Activated CD4-positive, alpha-beta memory T cell treated with anti-CD3 and anti-CD28 coated beads for 36 hours (primary cell): ENCODE measurements at regions not wholly inside any gene's neighbourhood (a gene's known extent, or its start where the extent isn't known, plus 50 kb on each side); places are given as distances from the start of the nearest gene placed in this dataset.

Experiments used
- CTCF ChIA-PET: fragments of 350-600 bp; sonication (Branson Sonifier 250); formaldehyde crosslinking; loops from one replicate; lab custom pipeline; 2021; ENCODE audit warnings: antibody characterized with exemption, inconsistent platforms; lab: Charles Lee
- POLR2A ChIA-PET: fragments of 350-600 bp; sonication (Branson Sonifier 250); formaldehyde crosslinking; loops from one replicate; lab custom pipeline; 2021; ENCODE audit warnings: antibody characterized with exemption; lab: Charles Lee
- DNase-seq: peaks from one replicate; pipeline ENCODE4 v3.0.0-alpha.2; 2020
- H3K27ac Mint-ChIP-seq: one replicate; pipeline ENCODE4 v1.8.0; 2021; ENCODE audit warnings: mixed read lengths
- H3K27me3 Mint-ChIP-seq: one replicate; pipeline ENCODE4 v1.8.0; 2021; ENCODE audit warnings: mixed read lengths
- H3K36me3 Mint-ChIP-seq: one replicate; pipeline ENCODE4 v1.8.0; 2021; ENCODE audit warnings: mixed read lengths
- H3K4me1 Mint-ChIP-seq: one replicate; pipeline ENCODE4 v1.8.0; 2021; ENCODE audit warnings: low read depth, mixed read lengths
- H3K4me3 Mint-ChIP-seq: one replicate; pipeline ENCODE4 v1.8.0; 2021; ENCODE audit warnings: mild to moderate bottlenecking, mixed read lengths
- H3K9me3 Mint-ChIP-seq: one replicate; pipeline ENCODE4 v1.8.0; 2021; ENCODE audit warnings: mixed read lengths
- intact Hi-C: fragments of 100-400 bp; cut with micrococcal nuclease; formaldehyde crosslinking; loops from one replicate; pipeline ENCODE4 v1.15.1; 2023

- no peak overlapping the region for H3K27ac Mint-ChIP-seq
- no peak overlapping the region for H3K4me3 Mint-ChIP-seq
- ChIA-PET POLR2A (no interaction called here), CTCF (no interaction called here)
- peaks cover 5% of the 10 kb centered on the region for H3K27me3 Mint-ChIP-seq
- no peak for DNase-seq
- intact Hi-C loops: no loop called here
- no peaks in the 10 kb centered on the region for H3K36me3 Mint-ChIP-seq
- no peaks in the 10 kb centered on the region for H3K4me1 Mint-ChIP-seq
- no peaks in the 10 kb centered on the region for H3K9me3 Mint-ChIP-seq
Measured at GRCh38 chr5:2277886-2278285, 395.2 kb upstream of the IRX4 start.

- CTCF ChIA-PET: no interaction called here
- Mint-ChIP-seq H3K4me3 (no peak overlapping the region), H3K9me3 (no peaks in the 10 kb centered on the region), H3K36me3 (no peaks in the 10 kb centered on the region), H3K4me1 (no peaks in the 10 kb centered on the region), H3K27me3 (peaks cover 5% of the 10 kb centered on the region), H3K27ac (no peak overlapping the region)
- DNase-seq: no peak
- POLR2A ChIA-PET: no interaction called here
- intact Hi-C loops: no loop called here
Measured at GRCh38 chr5:2276101-2276500, 393.4 kb upstream of the IRX4 start.

GRCh38 chr5:2272755-2273154, 390.0 kb upstream of the IRX4 start:
- no peak overlapping the region for H3K27ac Mint-ChIP-seq
- no peaks in the 10 kb centered on the region for H3K36me3 Mint-ChIP-seq
- H3K4me3 Mint-ChIP-seq: no peak overlapping the region
- CTCF ChIA-PET: no interaction called here
- no peaks in the 10 kb centered on the region for H3K4me1 Mint-ChIP-seq
- peaks cover 6% of the 10 kb centered on the region for H3K27me3 Mint-ChIP-seq
- POLR2A ChIA-PET: no interaction called here
- no peaks in the 10 kb centered on the region for H3K9me3 Mint-ChIP-seq
- no peak for DNase-seq
- intact Hi-C loops: no loop called here

GRCh38 chr5:2272039-2272438, 389.3 kb upstream of the IRX4 start:
- ChIA-PET CTCF (no interaction called here), POLR2A (no interaction called here)
- H3K4me3 Mint-ChIP-seq: no peak overlapping the region
- DNase-seq: no peak
- peaks cover 6% of the 10 kb centered on the region for H3K27me3 Mint-ChIP-seq
- H3K36me3 Mint-ChIP-seq: no peaks in the 10 kb centered on the region
- H3K4me1 Mint-ChIP-seq: no peaks in the 10 kb centered on the region
- no peak overlapping the region for H3K27ac Mint-ChIP-seq
- no peaks in the 10 kb centered on the region for H3K9me3 Mint-ChIP-seq
- intact Hi-C loops: no loop called here

- intact Hi-C loops: no loop called here
- Mint-ChIP-seq H3K36me3 (no peaks in the 10 kb centered on the region), H3K27ac (no peak overlapping the region), H3K4me3 (no peak overlapping the region), H3K4me1 (no peaks in the 10 kb centered on the region), H3K27me3 (peaks cover 6% of the 10 kb centered on the region), H3K9me3 (no peaks in the 10 kb centered on the region)
- ChIA-PET CTCF (no interaction called here), POLR2A (no interaction called here)
- no peak for DNase-seq
Measured at GRCh38 chr5:2271316-2271715, 388.6 kb upstream of the IRX4 start.

- Mint-ChIP-seq H3K4me3 (no peak overlapping the region), H3K27me3 (peaks cover 4% of the 10 kb centered on the region), H3K4me1 (no peaks in the 10 kb centered on the region), H3K9me3 (no peaks in the 10 kb centered on the region), H3K36me3 (no peaks in the 10 kb centered on the region), H3K27ac (no peak overlapping the region)
- intact Hi-C loops: no loop called here
- CTCF ChIA-PET: no interaction called here
- DNase-seq: no peak
- POLR2A ChIA-PET: no interaction called here
Measured at GRCh38 chr5:2270467-2270866, 387.7 kb upstream of the IRX4 start.

- Mint-ChIP-seq H3K36me3 (no peaks in the 10 kb centered on the region), H3K9me3 (no peaks in the 10 kb centered on the region), H3K27me3 (peaks cover 4% of the 10 kb centered on the region), H3K4me1 (no peaks in the 10 kb centered on the region), H3K4me3 (no peak overlapping the region), H3K27ac (no peak overlapping the region)
- POLR2A ChIA-PET: no interaction called here
- no peak for DNase-seq
- intact Hi-C loops: no loop called here
- CTCF ChIA-PET: no interaction called here
Measured at GRCh38 chr5:2269656-2270055, 386.9 kb upstream of the IRX4 start.

- H3K4me1 Mint-ChIP-seq: no peaks in the 10 kb centered on the region
- intact Hi-C loops: no loop called here
- DNase-seq: no peak
- peaks cover 4% of the 10 kb centered on the region for H3K27me3 Mint-ChIP-seq
- no peak overlapping the region for H3K27ac Mint-ChIP-seq
- no peak overlapping the region for H3K4me3 Mint-ChIP-seq
- POLR2A ChIA-PET: no interaction called here
- no peaks in the 10 kb centered on the region for H3K9me3 Mint-ChIP-seq
- CTCF ChIA-PET: no interaction called here
- no peaks in the 10 kb centered on the region for H3K36me3 Mint-ChIP-seq
Measured at GRCh38 chr5:2267991-2268390, 385.3 kb upstream of the IRX4 start.

- CTCF ChIA-PET: no interaction called here
- Mint-ChIP-seq H3K4me1 (no peaks in the 10 kb centered on the region), H3K27me3 (peaks cover 7% of the 10 kb centered on the region), H3K9me3 (no peaks in the 10 kb centered on the region), H3K36me3 (no peaks in the 10 kb centered on the region), H3K4me3 (no peak overlapping the region), H3K27ac (no peak overlapping the region)
- no peak for DNase-seq
- intact Hi-C loops: no loop called here
- POLR2A ChIA-PET: no interaction called here
Measured at GRCh38 chr5:2266641-2267240, 384.0 kb upstream of the IRX4 start.

- no peak overlapping the region for H3K4me3 Mint-ChIP-seq
- DNase-seq: no peak
- H3K27ac Mint-ChIP-seq: no peak overlapping the region
- intact Hi-C loops: no loop called here
- ChIA-PET CTCF (no interaction called here), POLR2A (no interaction called here)
- no peaks in the 10 kb centered on the region for H3K9me3 Mint-ChIP-seq
- H3K27me3 Mint-ChIP-seq: peaks cover 7% of the 10 kb centered on the region
- no peaks in the 10 kb centered on the region for H3K4me1 Mint-ChIP-seq
- no peaks in the 10 kb centered on the region for H3K36me3 Mint-ChIP-seq
Measured at GRCh38 chr5:2265341-2265740, 382.6 kb upstream of the IRX4 start.

- DNase-seq: no peak
- CTCF ChIA-PET: no interaction called here
- no peak overlapping the region for H3K27ac Mint-ChIP-seq
Measured at GRCh38 chr5:2263763-2264162, 381.0 kb upstream of the IRX4 start.

GRCh38 chr5:2262620-2263019, 379.9 kb upstream of the IRX4 start:
- Mint-ChIP-seq H3K4me3 (no peak overlapping the region), H3K4me1 (no peaks in the 10 kb centered on the region), H3K27me3 (peaks cover 2% of the 10 kb centered on the region), H3K27ac (no peak overlapping the region), H3K36me3 (no peaks in the 10 kb centered on the region), H3K9me3 (no peaks in the 10 kb centered on the region)
- ChIA-PET POLR2A (no interaction called here), CTCF (no interaction called here)
- DNase-seq: no peak
- intact Hi-C loops: no loop called here

More at GRCh38 chr5:2263763-2264162, 381.0 kb upstream of the IRX4 start:
- POLR2A ChIA-PET: no interaction called here
- Mint-ChIP-seq H3K9me3 (no peaks in the 10 kb centered on the region), H3K4me1 (no peaks in the 10 kb centered on the region), H3K36me3 (no peaks in the 10 kb centered on the region), H3K27me3 (peaks cover 7% of the 10 kb centered on the region), H3K4me3 (no peak overlapping the region)
- intact Hi-C loops: no loop called here

- DNase-seq: no peak
- Mint-ChIP-seq H3K27me3 (peaks cover 2% of the 10 kb centered on the region), H3K9me3 (no peaks in the 10 kb centered on the region), H3K27ac (no peak overlapping the region), H3K36me3 (no peaks in the 10 kb centered on the region), H3K4me3 (no peak overlapping the region), H3K4me1 (no peaks in the 10 kb centered on the region)
- POLR2A ChIA-PET: no interaction called here
- CTCF ChIA-PET: no interaction called here
- intact Hi-C loops: no loop called here
Measured at GRCh38 chr5:2261004-2261703, 378.4 kb upstream of the IRX4 start.
